ENCODE measurements at regions not wholly inside any gene's neighbourhood (a gene's known extent, or its start where the extent isn't known, plus 50 kb on each side); places are given as distances from the start of the nearest gene placed in this dataset.
A peak's percentile ranks its signal among the peaks of the same experiment; 100 is the strongest.

DNA sequence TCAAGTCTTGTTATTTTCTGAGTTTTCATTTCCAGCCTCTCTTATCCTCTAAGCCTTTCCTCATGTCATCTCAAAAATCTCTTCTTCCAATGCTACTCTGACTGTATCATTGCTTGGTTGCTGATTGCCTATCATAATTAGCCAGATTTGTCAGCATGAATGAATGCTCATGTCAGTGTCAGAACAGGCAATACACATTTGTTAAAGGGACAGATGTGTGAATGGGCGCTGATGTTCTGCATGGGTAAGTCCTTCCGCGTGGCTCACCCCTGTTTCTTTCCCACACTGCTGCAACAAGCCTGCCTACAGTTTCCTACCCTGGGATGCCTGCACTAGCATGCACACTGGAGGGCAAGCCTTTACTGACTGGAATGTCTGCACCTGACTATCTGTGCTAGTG, 100.6 kb downstream of the RHOU start:
- ATAC-seq (no peak), DNase-seq (no peak)
- intact Hi-C loops (cut with DNase I): no loop called here
- 84% methylated on average over 2 of the region's 3 CpGs for WGBS (ENCODE audit: insufficient coverage, low coverage, low lambda C conversion rate, missing lambda C conversion rate)
- H3K27ac ChIP-seq: peak overlapping the region in 2 of 3 donors; percentile 90 to 91
- no peaks in the 10 kb centered on the region for H3K27me3 ChIP-seq
- H3K4me1 ChIP-seq: peaks cover 0 to 35% (median 17%) of the 10 kb centered on the region in 4 donors
- TF ChIP-seq POLR2A (IDR thresholded peaks at IDR 0.05): no peak
- TF ChIP-seq, protein P1, sequence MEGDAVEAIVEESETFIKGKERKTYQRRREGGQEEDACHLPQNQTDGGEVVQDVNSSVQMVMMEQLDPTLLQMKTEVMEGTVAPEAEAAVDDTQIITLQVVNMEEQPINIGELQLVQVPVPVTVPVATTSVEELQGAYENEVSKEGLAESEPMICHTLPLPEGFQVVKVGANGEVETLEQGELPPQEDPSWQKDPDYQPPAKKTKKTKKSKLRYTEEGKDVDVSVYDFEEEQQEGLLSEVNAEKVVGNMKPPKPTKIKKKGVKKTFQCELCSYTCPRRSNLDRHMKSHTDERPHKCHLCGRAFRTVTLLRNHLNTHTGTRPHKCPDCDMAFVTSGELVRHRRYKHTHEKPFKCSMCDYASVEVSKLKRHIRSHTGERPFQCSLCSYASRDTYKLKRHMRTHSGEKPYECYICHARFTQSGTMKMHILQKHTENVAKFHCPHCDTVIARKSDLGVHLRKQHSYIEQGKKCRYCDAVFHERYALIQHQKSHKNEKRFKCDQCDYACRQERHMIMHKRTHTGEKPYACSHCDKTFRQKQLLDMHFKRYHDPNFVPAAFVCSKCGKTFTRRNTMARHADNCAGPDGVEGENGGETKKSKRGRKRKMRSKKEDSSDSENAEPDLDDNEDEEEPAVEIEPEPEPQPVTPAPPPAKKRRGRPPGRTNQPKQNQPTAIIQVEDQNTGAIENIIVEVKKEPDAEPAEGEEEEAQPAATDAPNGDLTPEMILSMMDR (IDR thresholded peaks at IDR 0.05): no peak
- H3K9me3 ChIP-seq: no peaks in the 10 kb centered on the region
- H3K36me3 ChIP-seq: no peaks in the 10 kb centered on the region
- H3K4me3 ChIP-seq: no peak overlapping the region

DNA sequence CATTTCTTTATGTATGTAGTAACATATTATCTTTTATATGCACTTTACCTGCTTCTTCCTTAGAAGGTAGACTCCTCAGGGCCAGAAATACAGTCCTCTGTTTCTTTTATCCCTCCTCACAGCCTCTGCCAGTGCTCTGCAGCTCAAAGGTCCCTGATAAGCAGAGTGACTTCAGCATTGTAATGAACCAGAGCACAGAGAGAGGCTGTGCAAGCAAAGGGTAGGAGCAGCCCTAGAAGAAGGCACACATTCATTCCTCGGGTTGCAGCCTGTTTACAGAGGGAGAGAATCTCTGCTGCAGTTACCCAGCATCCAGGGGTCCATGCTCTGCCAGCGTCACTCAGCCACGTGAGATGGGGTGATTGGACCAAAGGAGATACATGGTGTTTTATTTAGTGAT, 101.1 kb downstream of the RHOU start:
- H3K9me3 ChIP-seq: no peaks in the 10 kb centered on the region
- peaks cover 0 to 30% (median 17%) of the 10 kb centered on the region in 4 donors for H3K4me1 ChIP-seq
- H3K36me3 ChIP-seq: no peaks in the 10 kb centered on the region
- intact Hi-C loops (cut with DNase I): no loop called here
- H3K4me3 ChIP-seq: peak overlapping the region in 1 of 3 donors; percentile 34
- H3K27ac ChIP-seq: peak overlapping the region; percentile 84 to 91 (median 90)
- DNase-seq (peak in 1 of 3 donors; percentile 52), ATAC-seq (peak; percentile 33 to 61 (median 47))
- TF ChIP-seq, protein P1 (IDR thresholded peaks at IDR 0.05): no peak
- TF ChIP-seq POLR2A (IDR thresholded peaks at IDR 0.05): peak; percentile 44
- no peaks in the 10 kb centered on the region for H3K27me3 ChIP-seq
- 24% methylated on average over 3 of the region's 3 CpGs for WGBS (ENCODE audit: insufficient coverage, low coverage, low lambda C conversion rate, missing lambda C conversion rate)

DNA sequence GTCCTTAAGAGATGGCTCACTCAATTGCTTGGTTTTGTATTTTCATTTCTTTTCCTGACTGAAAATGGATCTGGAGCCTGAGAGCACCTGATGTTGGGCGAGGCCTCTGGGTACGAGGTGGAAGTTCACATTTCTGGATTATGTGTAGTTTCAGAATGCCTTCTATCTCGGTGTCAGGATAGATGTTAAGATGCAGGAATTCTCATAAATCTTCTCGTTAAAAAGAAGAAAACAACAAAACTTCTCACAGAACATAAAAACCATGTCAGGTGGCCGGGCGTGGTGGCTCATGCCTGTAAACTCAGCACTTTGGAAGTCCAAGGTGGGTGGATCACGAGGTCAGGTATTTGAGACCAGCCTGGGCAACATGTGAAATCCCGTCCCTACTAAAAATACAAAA, 101.8 kb downstream of the RHOU start:
- no peaks in the 10 kb centered on the region for H3K36me3 ChIP-seq
- H3K9me3 ChIP-seq: no peaks in the 10 kb centered on the region
- no peak for DNase-seq
- peaks cover 0 to 29% (median 15%) of the 10 kb centered on the region in 4 donors for H3K4me1 ChIP-seq
- TF ChIP-seq POLR2A (IDR thresholded peaks at IDR 0.05): no peak
- TF ChIP-seq, protein P1 (IDR thresholded peaks at IDR 0.05): no peak
- H3K4me3 ChIP-seq: no peak overlapping the region
- 31% methylated on average over 8 of the region's 8 CpGs for WGBS (ENCODE audit: insufficient coverage, low coverage, low lambda C conversion rate, missing lambda C conversion rate)
- intact Hi-C loops (cut with DNase I): no loop called here
- peak overlapping the region; percentile 84 to 91 (median 90) for H3K27ac ChIP-seq
- H3K27me3 ChIP-seq: no peaks in the 10 kb centered on the region
- peak in 1 of 4 donors; percentile 7 for ATAC-seq

DNA sequence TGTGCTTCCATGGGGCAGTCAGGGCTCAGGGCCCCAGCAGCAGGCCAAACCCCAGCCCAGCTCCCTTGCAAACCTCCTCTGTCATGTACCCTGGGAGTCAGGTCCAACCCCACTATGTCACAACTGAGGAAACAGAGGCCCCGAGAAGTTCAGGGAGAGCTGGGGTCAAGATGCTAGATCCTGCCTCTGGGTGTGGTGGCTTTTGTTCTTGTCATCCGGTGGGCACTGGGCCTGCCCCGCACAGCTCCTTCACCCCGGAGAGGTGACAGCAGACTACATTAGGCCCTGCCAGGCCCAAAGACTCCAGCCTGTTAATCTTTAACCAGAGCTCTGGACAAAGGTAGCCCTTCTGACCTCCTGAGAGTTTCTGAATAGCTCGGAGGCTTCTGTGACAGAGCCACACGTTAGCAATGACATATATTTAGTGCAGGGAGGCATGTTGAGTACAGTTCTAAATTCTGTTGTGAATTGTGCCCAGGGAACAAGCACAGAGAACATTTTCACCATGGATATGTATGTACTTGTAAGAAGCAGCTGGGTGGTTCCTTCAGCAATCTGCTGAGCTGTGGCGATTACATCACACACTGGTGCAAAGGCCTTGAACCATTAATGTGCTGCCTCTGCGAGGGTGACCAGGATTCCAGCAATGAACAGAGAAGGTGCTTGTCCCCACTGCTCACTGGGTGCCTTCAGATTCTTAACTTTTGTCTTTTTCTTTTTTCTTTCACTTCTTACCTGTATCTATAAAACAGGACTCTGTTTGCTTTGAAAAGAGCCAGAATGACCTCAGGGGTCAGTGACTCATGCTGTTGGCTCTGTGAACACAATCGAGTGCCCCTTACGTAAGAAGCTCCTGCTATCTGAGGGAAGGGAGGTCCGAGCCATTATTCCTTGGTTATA, 102.8 kb downstream of the RHOU start:
- 6% methylated on average over 7 of the region's 11 CpGs for WGBS (ENCODE audit: insufficient coverage, low coverage, low lambda C conversion rate, missing lambda C conversion rate)
- intact Hi-C loops (cut with DNase I): no loop called here
- peak overlapping the region in 2 of 3 donors; percentile 13 to 35 for H3K4me3 ChIP-seq
- ATAC-seq (peak; percentile 80 to 92 (median 90)), DNase-seq (peak; percentile 58 to 88 (median 73))
- H3K4me1 ChIP-seq: peaks cover 0 to 29% (median 15%) of the 10 kb centered on the region in 4 donors
- no peaks in the 10 kb centered on the region for H3K27me3 ChIP-seq
- peak overlapping the region; percentile 84 to 91 (median 90) for H3K27ac ChIP-seq
- H3K36me3 ChIP-seq: no peaks in the 10 kb centered on the region
- no peaks in the 10 kb centered on the region for H3K9me3 ChIP-seq
- TF ChIP-seq, protein P1 (IDR thresholded peaks at IDR 0.05): no peak
- TF ChIP-seq POLR2A (IDR thresholded peaks at IDR 0.05): peak; percentile 62

Data from right lobe of liver (tissue), 6 donors.